MM.1S (cell line): ENCODE measurements at regions not wholly inside any gene's neighbourhood (a gene's known extent, or its start where the extent isn't known, plus 50 kb on each side); places are given as distances from the start of the nearest gene placed in this dataset.

ENCODE experiments used
- CTCF ChIP-seq: fragments of 300-600 bp; sonication (generic); IDR thresholded peaks from 2 replicates; pipeline ENCODE4 v1.5.1; 2016; ENCODE audit warnings: antibody characterized with exemption, low read length, mixed read lengths
- EZH2 ChIP-seq: fragments of 300-600 bp; sonication (generic); optimal IDR thresholded peaks from 2 replicates; pipeline ENCODE3; 2017; ENCODE audit warnings: low read depth, mild to moderate bottlenecking, antibody characterized with exemption, low read length, mixed read lengths
- EZH2phosphoT487 ChIP-seq: fragments of 300-600 bp; sonication (generic); IDR thresholded peaks from 2 replicates; pipeline ENCODE4 v1.6.1; 2018; ENCODE audit warnings: antibody characterized with exemption, low read length

DNA sequence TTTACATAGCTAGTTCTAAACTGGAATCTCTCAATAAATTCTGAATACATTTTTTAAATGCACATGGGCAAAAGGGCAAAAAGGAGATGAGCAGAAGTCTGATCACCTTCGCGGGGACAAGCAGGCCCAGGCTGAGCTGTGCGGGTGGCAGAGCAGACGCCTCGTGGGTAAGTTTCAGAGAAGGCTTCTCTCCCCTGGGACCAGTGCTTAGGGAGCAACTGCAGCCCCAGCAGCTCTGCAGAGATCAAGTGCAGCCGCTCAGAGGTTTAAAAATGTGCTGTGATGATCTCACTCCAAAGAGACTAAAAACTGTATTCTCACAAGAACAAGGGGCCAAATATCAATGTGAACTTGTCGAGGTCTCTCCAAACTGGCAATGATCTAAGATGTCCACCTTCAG lies 264.3 kb upstream of the RNF32 start:
- TF ChIP-seq EZH2 (no peak), CTCF (no peak), EZH2phosphoT487 (no peak)
